WTC11 (cell line): ENCODE measurements at regions not wholly inside any gene's neighbourhood (a gene's known extent, or its start where the extent isn't known, plus 50 kb on each side); places are given as distances from the start of the nearest gene placed in this dataset.

Source experiments
- ATAC-seq: fragments of 200-7000 bp; cut with Tn5 transposase; 2 replicates; pipeline ENCODE4 v1.10.0; 2021; ENCODE audit warnings: mild to moderate bottlenecking, moderate library complexity
- CTCF ChIA-PET: fragments of 300-600 bp; sonication (Branson Sonifier 250); formaldehyde crosslinking; loops from one replicate; lab custom pipeline; 2021; ENCODE audit warnings: antibody characterized with exemption; lab: Charles Lee
- POLR2A ChIA-PET: fragments of 350-600 bp; sonication (Branson Sonifier 250); formaldehyde crosslinking; loops from one replicate; lab custom pipeline; 2021; ENCODE audit warnings: antibody characterized with exemption; lab: Charles Lee
- DNase-seq: peaks from one replicate; pipeline ENCODE4 v3.0.0; 2021; ENCODE audit warnings: low spot score
- H3K27ac Mint-ChIP-seq: 2 replicates; pipeline ENCODE4 v1.8.0; 2021; ENCODE audit warnings: mixed read lengths
- H3K27me3 Mint-ChIP-seq: 2 replicates; pipeline ENCODE4 v1.8.0; 2021; ENCODE audit warnings: low read depth, mild to moderate bottlenecking, moderate library complexity, mixed read lengths
- H3K36me3 Mint-ChIP-seq: 2 replicates; pipeline ENCODE4 v1.8.0; 2021; ENCODE audit warnings: mixed read lengths
- H3K4me1 Mint-ChIP-seq: 2 replicates; pipeline ENCODE4 v1.8.0; 2022; ENCODE audit warnings: mixed read lengths
- H3K4me3 Mint-ChIP-seq: 2 replicates; pipeline ENCODE4 v1.8.0; 2021; ENCODE audit warnings: mild to moderate bottlenecking, moderate library complexity, mixed read lengths
- H3K9me3 Mint-ChIP-seq: 2 replicates; pipeline ENCODE4 v1.8.0; 2021; ENCODE audit warnings: mixed read lengths
- AFF4 ChIP-seq: sonication (generic); formaldehyde crosslinking; IDR thresholded peaks from 2 replicates; pipeline ENCODE4 v1.8.1; 2023; ENCODE audit warnings: mild to moderate bottlenecking, missing genetic modification reagents, borderline replicate concordance
- ATF6 ChIP-seq: sonication (generic); formaldehyde crosslinking; IDR thresholded peaks from 2 replicates; pipeline ENCODE4 v1.8.1; 2023; ENCODE audit warnings: mild to moderate bottlenecking, missing genetic modification reagents
- CTCF ChIP-seq: fragments of 200-600 bp; IDR thresholded peaks from 2 replicates; pipeline ENCODE4 v1.8.0; 2022; ENCODE audit warnings: antibody characterized with exemption
- ERG ChIP-seq: fragments of 250-450 bp; sonication (Bioruptor Pico); IDR thresholded peaks from 2 replicates; pipeline ENCODE4 v1.8.0; 2021; ENCODE audit warnings: mild to moderate bottlenecking
- ESRRA ChIP-seq: sonication (generic); formaldehyde crosslinking; IDR thresholded peaks from 2 replicates; pipeline ENCODE4 v1.8.1; 2022; ENCODE audit warnings: mild to moderate bottlenecking, missing genetic modification reagents, borderline replicate concordance
- GABPB1 ChIP-seq: sonication (generic); formaldehyde crosslinking; IDR thresholded peaks from 2 replicates; pipeline ENCODE4 v1.8.1; 2023; ENCODE audit warnings: mild to moderate bottlenecking, missing genetic modification reagents
- HMGA2 ChIP-seq: fragments of 250-450 bp; sonication (Bioruptor Pico); IDR thresholded peaks from 2 replicates; pipeline ENCODE4 v1.4.0; 2021; ENCODE audit warnings: mild to moderate bottlenecking, moderate library complexity
- HMGXB4 ChIP-seq: sonication (generic); formaldehyde crosslinking; IDR thresholded peaks from 2 replicates; pipeline ENCODE4 v1.8.1; 2023; ENCODE audit warnings: mild to moderate bottlenecking, moderate library complexity, missing genetic modification reagents
- MXD4 ChIP-seq: fragments of 250-450 bp; sonication (Bioruptor Pico); IDR thresholded peaks from 2 replicates; pipeline ENCODE4 v1.8.0; 2021; ENCODE audit warnings: mild to moderate bottlenecking, moderate library complexity, borderline replicate concordance
- MYBL2 ChIP-seq: sonication (generic); formaldehyde crosslinking; IDR thresholded peaks from 2 replicates; pipeline ENCODE4 v1.8.1; 2023; ENCODE audit warnings: mild to moderate bottlenecking, moderate library complexity, missing genetic modification reagents
- NFATC4 ChIP-seq: fragments of 250-450 bp; sonication (Bioruptor Pico); IDR thresholded peaks from 2 replicates; pipeline ENCODE4 v1.9.0; 2021; ENCODE audit warnings: mild to moderate bottlenecking
- STAT6 ChIP-seq: sonication (generic); formaldehyde crosslinking; conservative IDR thresholded peaks from 2 replicates; pipeline ENCODE4 v1.8.1; 2023; ENCODE audit warnings: mild to moderate bottlenecking, low read depth, missing genetic modification reagents, moderate library complexity
- TEAD1 ChIP-seq: sonication (generic); formaldehyde crosslinking; IDR thresholded peaks from 2 replicates; pipeline ENCODE4 v1.8.0; 2022; ENCODE audit warnings: mild to moderate bottlenecking, missing genetic modification reagents
- USF2 ChIP-seq: sonication (generic); formaldehyde crosslinking; IDR thresholded peaks from 2 replicates; pipeline ENCODE4 v1.8.1; 2023; ENCODE audit warnings: mild to moderate bottlenecking, missing genetic modification reagents, moderate library complexity
- ZBTB43 ChIP-seq: sonication (generic); formaldehyde crosslinking; IDR thresholded peaks from 2 replicates; pipeline ENCODE4 v1.8.1; 2023; ENCODE audit warnings: mild to moderate bottlenecking, missing genetic modification reagents
- ZNF121 ChIP-seq: sonication (generic); formaldehyde crosslinking; IDR thresholded peaks from 2 replicates; pipeline ENCODE4 v1.8.0; 2023; ENCODE audit warnings: missing genetic modification reagents
- ZNF138 ChIP-seq: sonication (generic); formaldehyde crosslinking; conservative IDR thresholded peaks from 2 replicates; pipeline ENCODE4 v1.8.1; 2022; ENCODE audit warnings: mild to moderate bottlenecking, moderate library complexity, missing genetic modification reagents
- ZNF425 ChIP-seq: fragments of 250-450 bp; sonication (Bioruptor Pico); conservative IDR thresholded peaks from 2 replicates; pipeline ENCODE4 v1.9.0; 2021; ENCODE audit warnings: mild to moderate bottlenecking

- Mint-ChIP-seq H3K36me3 (no peaks in the 10 kb centered on the region), H3K9me3 (peaks cover 10% of the 10 kb centered on the region), H3K4me1 (no peaks in the 10 kb centered on the region), H3K27ac (no peak overlapping the region), H3K4me3 (no peak overlapping the region), H3K27me3 (no peaks in the 10 kb centered on the region)
- ChIA-PET CTCF (no interaction called here), POLR2A (no interaction called here)
- TF ChIP-seq ZNF425 (CRISPR knock-in tag) (no peak), HMGA2 (no peak), MYBL2 (CRISPR knock-in tag) (no peak), ZBTB43 (CRISPR knock-in tag) (no peak), USF2 (CRISPR knock-in tag) (no peak), NFATC4 (CRISPR knock-in tag) (no peak), ZNF121 (CRISPR knock-in tag) (no peak), ERG (CRISPR knock-in tag) (no peak), ATF6 (CRISPR knock-in tag) (no peak), MXD4 (no peak), GABPB1 (CRISPR knock-in tag) (no peak), TEAD1 (CRISPR knock-in tag) (no peak), AFF4 (CRISPR knock-in tag) (no peak)
- ATAC-seq = no peak
- no peak for DNase-seq
These were observed 241.3 kb upstream of the ONECUT1 start for GRCh38 chr15:53031469-53031868.

GRCh38 chr15:53022788-53023187, 232.7 kb upstream of the ONECUT1 start:
- H3K4me3 Mint-ChIP-seq = no peak overlapping the region
- ChIA-PET CTCF (no interaction called here), POLR2A (no interaction called here)
- DNase-seq (no peak), ATAC-seq (no peak)
- no peaks in the 10 kb centered on the region for H3K4me1 Mint-ChIP-seq
- H3K9me3 Mint-ChIP-seq = peaks cover 28% of the 10 kb centered on the region
- no peaks in the 10 kb centered on the region for H3K27me3 Mint-ChIP-seq
- H3K27ac Mint-ChIP-seq = no peak overlapping the region
- no peaks in the 10 kb centered on the region for H3K36me3 Mint-ChIP-seq
- TF ChIP-seq HMGXB4 (CRISPR knock-in tag) (no peak), CTCF (no peak), ZNF138 (no peak), ESRRA (CRISPR knock-in tag) (no peak), STAT6 (CRISPR knock-in tag) (no peak)
